IPS-15b (cell line): ENCODE measurements at regions not wholly inside any gene's neighbourhood (a gene's known extent, or its start where the extent isn't known, plus 50 kb on each side); places are given as distances from the start of the nearest gene placed in this dataset.

Source experiments
- H3K27me3 ChIP-seq: one replicate; pipeline ENCODE4 v1.6.1; 2013; ENCODE audit warnings: low read length; ENCODE audit not compliant: control insufficient read depth, insufficient read depth
- H3K36me3 ChIP-seq: one replicate; pipeline ENCODE4 v1.6.1; 2013; ENCODE audit warnings: low read length; ENCODE audit not compliant: control insufficient read depth, insufficient read depth
- H3K4me1 ChIP-seq: one replicate; pipeline ENCODE4 v1.6.1; 2013; ENCODE audit warnings: mild to moderate bottlenecking, low read length; ENCODE audit not compliant: control insufficient read depth, insufficient read depth
- H3K4me3 ChIP-seq: one replicate; pipeline ENCODE4 v1.5.1; 2013; ENCODE audit warnings: low read depth, low read length
- H3K9ac ChIP-seq: one replicate; pipeline ENCODE4 v1.6.1; 2013; ENCODE audit warnings: low read depth, mild to moderate bottlenecking, low read length
- H3K9me3 ChIP-seq: one replicate; pipeline ENCODE4 v1.6.1; 2013; ENCODE audit warnings: mild to moderate bottlenecking, low read length; ENCODE audit not compliant: control insufficient read depth, insufficient read depth

DNA sequence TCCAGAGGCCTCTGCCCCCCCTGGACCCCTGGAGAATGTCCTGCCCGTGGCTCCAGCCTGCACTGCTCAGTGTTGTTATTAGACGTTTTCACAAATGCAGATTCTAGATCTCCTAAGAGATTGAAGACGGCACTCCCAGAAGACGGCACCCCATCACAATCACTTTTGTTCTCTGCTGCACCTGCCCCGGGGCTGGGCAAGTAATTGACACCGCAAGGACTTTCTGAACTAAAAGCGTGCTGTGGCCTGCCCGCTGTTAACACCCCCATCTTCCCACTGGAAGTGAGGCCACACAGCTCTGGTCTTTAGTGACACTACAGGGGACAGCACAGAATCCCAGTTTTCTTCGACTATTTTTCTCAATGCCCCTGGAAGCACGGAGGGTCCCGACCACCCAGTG is 256.9 kb downstream of the ENGASE start:
- Histone ChIP-seq H3K4me1 (no peaks in the 10 kb centered on the region), H3K27me3 (peaks cover 2% of the 10 kb centered on the region), H3K36me3 (no peaks in the 10 kb centered on the region), H3K9ac (no peak overlapping the region), H3K9me3 (no peaks in the 10 kb centered on the region), H3K4me3 (no peak overlapping the region)

DNA sequence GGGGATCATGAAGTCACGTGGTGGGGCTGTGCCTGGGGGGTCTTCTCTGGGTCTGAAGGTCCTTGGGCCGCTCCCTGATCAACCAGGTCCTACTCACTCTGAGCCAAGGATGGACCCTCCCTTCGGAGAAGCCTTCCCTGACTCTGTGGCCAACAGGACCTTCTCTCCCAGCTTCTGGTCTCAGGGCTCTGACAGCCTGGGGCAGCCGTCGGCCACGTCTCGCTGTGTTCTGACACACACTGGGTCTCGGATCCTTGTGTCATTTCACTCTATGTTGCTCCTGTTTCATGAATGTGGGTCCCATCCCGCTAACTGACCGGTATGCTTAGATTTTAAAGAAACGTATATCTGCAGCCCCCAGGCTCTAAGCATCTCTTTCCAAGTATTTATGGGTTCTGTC is 256.1 kb downstream of the ENGASE start:
- H3K27me3 ChIP-seq, result peaks cover 2% of the 10 kb centered on the region
- no peak overlapping the region for H3K9ac ChIP-seq
- H3K9me3 ChIP-seq, result no peaks in the 10 kb centered on the region
- H3K4me1 ChIP-seq, result no peaks in the 10 kb centered on the region
- H3K4me3 ChIP-seq, result no peak overlapping the region
- H3K36me3 ChIP-seq, result no peaks in the 10 kb centered on the region

DNA sequence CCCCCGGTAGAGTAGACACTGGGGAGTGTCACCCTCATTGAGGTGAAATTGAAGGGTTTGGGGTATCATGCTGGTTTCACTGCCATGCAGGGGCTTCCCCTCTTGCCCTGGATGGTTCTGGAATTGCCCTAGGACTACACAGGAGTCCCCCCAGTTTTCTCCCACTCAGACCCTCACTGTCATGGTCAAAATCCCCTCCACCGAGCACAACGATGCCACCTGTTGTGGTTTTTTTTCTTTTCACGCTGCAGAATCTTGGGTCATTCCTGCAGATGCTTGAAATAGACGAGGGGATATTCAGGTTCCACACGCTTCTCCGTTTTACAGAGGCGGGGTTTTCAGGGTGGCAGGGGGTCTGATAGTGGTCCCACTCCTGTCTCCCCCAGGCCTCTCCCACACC is 255.6 kb downstream of the ENGASE start:
- Histone ChIP-seq H3K4me1 (no peaks in the 10 kb centered on the region), H3K4me3 (no peak overlapping the region), H3K9me3 (no peaks in the 10 kb centered on the region), H3K36me3 (no peaks in the 10 kb centered on the region), H3K9ac (no peak overlapping the region), H3K27me3 (peaks cover 2% of the 10 kb centered on the region)

DNA sequence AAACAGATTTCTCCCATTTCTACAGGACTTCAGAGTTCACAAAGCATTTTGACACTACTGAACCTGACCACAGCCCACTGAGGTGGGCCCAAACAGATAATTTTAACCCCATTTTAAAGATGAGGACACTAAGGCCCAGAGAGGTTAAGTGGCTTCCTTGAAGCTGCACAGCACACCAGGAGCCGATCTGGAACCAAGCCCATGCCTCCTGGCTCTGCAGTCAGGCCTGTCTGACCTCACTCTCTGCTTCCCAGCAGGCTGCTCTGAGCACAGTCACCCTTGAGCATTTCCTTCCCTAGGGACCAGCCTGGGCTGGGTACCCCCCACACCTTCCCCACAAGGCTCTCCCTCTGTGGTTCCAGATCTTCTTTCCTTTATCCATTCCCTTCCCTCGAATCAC is 252.2 kb downstream of the ENGASE start:
- no peaks in the 10 kb centered on the region for H3K4me1 ChIP-seq
- no peak overlapping the region for H3K4me3 ChIP-seq
- H3K27me3 ChIP-seq, result peaks cover 5% of the 10 kb centered on the region
- H3K9me3 ChIP-seq, result no peaks in the 10 kb centered on the region
- no peaks in the 10 kb centered on the region for H3K36me3 ChIP-seq
- H3K9ac ChIP-seq, result no peak overlapping the region

DNA sequence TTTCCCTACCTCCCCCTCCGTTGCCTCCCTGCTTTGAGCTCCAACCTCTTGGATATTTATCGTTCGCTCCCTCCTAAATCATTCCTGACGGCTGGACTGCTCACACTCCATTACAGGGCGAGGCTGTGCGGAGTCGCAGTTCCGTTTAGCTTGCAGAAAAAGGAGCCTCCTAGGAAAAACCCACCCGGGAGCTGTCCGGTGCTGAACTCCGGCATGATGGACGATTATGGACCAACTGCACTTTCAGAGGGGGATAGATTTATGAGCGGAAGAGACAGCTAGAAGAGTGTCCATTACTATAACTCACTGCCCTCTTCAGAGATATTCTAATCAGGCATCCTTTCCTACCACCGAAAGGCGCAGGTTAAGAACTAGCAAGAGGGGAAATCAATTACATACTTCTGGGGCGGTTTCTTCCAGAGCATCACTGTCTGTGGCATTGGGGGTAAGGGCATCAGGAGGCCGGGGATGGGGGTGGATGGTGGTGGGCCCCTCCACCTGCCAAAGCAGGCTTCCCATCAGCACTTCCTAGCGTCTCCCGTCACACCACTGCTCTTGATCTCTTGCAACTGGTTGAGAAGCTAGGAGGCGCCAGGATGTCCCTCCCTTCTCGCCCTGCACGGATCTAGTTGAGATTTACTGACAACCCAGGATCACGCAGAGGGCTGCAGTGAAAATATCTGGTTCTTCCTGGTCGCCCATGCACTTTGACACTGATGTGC is 251.2 kb downstream of the ENGASE start:
- H3K9me3 ChIP-seq, result no peaks in the 10 kb centered on the region
- peaks cover 5% of the 10 kb centered on the region for H3K27me3 ChIP-seq
- H3K9ac ChIP-seq, result no peak overlapping the region
- H3K4me1 ChIP-seq, result no peaks in the 10 kb centered on the region
- no peaks in the 10 kb centered on the region for H3K36me3 ChIP-seq
- no peak overlapping the region for H3K4me3 ChIP-seq

DNA sequence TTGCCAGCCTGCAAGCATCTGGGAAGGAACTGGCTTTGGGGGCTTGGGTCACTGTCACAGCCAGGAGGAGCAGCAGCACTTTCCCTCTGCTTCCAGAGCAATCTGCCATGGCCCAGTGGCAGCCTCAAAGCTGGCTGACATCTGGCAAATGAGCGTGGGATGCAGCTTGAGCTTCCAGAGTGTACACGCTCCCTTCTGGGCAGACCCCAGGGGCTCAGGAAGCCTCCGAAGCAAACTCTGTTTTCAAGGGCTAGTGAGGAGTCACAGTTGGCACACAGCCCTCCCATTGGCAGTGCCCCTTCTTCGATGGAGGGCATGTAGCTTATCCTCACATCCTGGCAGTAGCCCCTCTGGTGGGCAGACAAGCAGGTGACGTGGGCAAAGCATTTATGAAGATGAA is 249.6 kb downstream of the ENGASE start:
- H3K4me3 ChIP-seq, result no peak overlapping the region
- H3K9me3 ChIP-seq, result no peaks in the 10 kb centered on the region
- peaks cover 5% of the 10 kb centered on the region for H3K27me3 ChIP-seq
- H3K4me1 ChIP-seq, result no peaks in the 10 kb centered on the region
- H3K36me3 ChIP-seq, result no peaks in the 10 kb centered on the region
- H3K9ac ChIP-seq, result no peak overlapping the region

DNA sequence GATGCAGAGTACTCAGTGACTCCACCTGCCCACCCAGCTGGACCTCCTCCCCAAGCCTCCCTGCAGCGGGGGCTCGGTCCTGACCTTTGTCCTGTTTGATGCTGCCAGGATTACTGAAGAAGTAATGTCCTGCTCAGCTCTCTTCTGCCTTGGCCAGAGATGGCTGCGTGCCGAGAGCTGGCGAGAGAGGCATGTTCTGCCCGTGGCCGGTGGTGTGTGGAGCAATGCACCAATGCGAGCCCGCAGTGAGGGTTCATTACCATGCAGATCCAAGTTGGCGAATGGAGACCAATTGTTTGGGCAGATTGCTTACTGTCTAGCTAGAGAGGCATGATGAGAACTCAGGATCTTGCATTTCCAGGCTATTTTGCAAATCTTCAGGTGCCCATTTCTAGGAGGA is 248.9 kb downstream of the ENGASE start:
- Histone ChIP-seq H3K4me3 (no peak overlapping the region), H3K36me3 (no peaks in the 10 kb centered on the region), H3K27me3 (peaks cover 5% of the 10 kb centered on the region), H3K9me3 (no peaks in the 10 kb centered on the region), H3K4me1 (no peaks in the 10 kb centered on the region), H3K9ac (no peak overlapping the region)

DNA sequence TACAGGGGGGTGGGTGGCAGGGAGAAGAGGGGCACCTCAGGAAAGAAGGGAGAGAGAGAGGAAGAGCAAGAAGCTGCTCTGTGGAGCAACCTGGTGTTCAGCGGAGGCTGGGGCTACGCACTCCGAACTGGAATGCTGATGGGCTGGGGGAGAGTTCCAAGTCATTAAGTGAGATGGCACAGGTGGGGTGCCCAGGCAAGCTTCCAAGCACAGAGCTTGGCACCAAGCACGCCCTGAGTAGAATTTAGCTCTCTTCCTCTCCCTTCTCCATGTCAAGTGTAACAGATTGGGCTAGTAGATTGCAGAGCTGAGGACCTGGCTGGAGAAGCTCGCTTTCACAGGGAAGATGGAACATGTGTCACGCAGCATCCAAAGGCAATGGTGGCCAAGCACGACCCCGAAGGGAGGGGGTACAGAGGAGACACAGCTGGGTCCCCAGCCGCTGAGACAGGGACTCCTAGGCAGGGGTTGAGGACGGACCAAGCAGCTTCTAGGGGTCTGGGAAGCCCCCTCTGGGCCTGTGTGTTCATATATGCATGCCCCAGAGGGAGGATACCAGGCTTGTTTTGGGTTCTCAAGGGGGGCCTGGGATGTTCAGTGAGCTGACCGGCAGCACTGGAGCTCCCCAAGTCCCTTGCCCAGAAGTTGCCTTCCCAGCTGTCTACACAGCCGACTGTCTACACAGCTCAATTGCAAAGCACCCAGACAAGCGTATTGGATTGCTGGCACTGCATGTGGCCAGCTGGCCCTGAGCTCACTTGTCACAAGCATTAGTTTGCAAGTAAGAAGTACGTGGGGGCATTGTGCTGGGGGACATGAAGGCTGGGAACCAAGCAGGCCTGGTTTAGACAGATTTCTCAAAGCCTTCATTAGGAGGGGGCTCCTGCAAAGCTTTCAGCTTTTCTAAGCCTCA is 247.8 kb downstream of the ENGASE start:
- no peak overlapping the region for H3K9ac ChIP-seq
- no peaks in the 10 kb centered on the region for H3K36me3 ChIP-seq
- no peaks in the 10 kb centered on the region for H3K4me1 ChIP-seq
- H3K4me3 ChIP-seq, result no peak overlapping the region
- H3K27me3 ChIP-seq, result peaks cover 5% of the 10 kb centered on the region
- H3K9me3 ChIP-seq, result no peaks in the 10 kb centered on the region

DNA sequence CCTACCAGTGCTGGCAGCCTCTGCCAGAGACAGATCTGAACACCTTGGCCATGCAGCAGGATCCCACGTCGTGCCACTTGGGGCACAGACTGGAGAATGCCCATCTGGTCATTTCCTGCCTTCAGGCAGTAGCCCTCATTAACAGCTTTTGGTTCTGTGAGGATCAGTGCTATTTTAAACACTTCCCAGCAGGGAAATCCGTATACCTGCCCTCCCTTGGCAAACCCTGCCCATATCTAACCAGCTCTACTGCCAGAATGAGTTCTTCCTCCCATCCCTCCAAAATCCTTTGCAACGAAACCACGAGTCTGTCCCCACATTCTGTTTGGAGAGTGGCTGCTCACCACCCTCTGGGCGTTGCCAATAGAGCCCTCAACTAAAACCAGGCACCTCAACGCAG is 245.7 kb downstream of the ENGASE start:
- H3K4me3 ChIP-seq, result no peak overlapping the region
- H3K36me3 ChIP-seq, result no peaks in the 10 kb centered on the region
- no peaks in the 10 kb centered on the region for H3K9me3 ChIP-seq
- no peak overlapping the region for H3K9ac ChIP-seq
- H3K4me1 ChIP-seq, result peaks cover 1% of the 10 kb centered on the region
- H3K27me3 ChIP-seq, result peaks cover 3% of the 10 kb centered on the region

DNA sequence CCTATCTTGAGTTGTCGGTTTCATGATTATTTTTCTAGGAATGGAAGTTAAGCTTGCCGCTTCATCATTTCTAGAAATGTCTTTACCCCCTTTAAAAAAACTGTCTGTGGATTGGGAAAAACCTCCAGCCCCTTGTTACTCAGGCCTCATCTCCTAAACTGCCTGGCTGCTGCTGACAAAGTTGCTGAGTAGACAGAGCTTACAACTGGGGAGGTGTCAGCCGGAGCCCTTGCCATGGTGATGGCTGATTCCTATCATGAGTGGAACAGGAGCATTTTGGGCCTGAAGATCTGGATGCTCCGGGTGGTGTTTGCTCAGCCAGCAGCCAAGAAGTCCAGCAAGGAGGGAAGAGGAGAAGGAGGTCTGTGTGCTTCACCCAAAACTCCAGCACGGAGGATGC is 243.3 kb downstream of the ENGASE start:
- no peak overlapping the region for H3K4me3 ChIP-seq
- H3K4me1 ChIP-seq, result peaks cover 2% of the 10 kb centered on the region
- H3K9ac ChIP-seq, result no peak overlapping the region
- no peaks in the 10 kb centered on the region for H3K36me3 ChIP-seq
- no peaks in the 10 kb centered on the region for H3K9me3 ChIP-seq
- no peaks in the 10 kb centered on the region for H3K27me3 ChIP-seq

DNA sequence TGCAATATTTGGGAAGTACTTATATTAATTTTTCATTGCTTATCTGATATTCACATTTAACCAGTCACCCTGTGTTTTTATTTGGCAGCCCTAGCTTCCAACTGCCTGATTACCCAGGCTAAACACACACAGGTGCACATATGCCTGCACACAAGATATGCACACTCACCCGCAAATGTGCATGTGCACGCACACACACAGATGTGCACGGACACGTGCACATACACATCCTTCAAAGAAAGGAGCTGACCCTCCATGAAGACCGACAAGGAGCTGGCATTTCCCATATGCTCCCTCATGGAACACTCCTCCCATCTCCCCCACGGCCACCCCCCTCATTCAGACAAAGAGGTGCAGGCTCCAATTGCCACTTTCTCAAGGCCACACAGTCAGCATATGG is 242.2 kb downstream of the ENGASE start:
- Histone ChIP-seq H3K9ac (no peak overlapping the region), H3K9me3 (no peaks in the 10 kb centered on the region), H3K36me3 (no peaks in the 10 kb centered on the region), H3K4me1 (peaks cover 2% of the 10 kb centered on the region), H3K27me3 (no peaks in the 10 kb centered on the region), H3K4me3 (no peak overlapping the region)
